AG09309 (cell line): ENCODE measurements at regions not wholly inside any gene's neighbourhood (a gene's known extent, or its start where the extent isn't known, plus 50 kb on each side); places are given as distances from the start of the nearest gene placed in this dataset.

Experiments used
- DNase-seq: peaks from one replicate; pipeline ENCODE4 v3.0.0-alpha.2; 2010; ENCODE audit warnings: low read depth
- H3K4me3 ChIP-seq: 2 replicates; pipeline ENCODE4 v1.5.1; 2011; ENCODE audit warnings: mild to moderate bottlenecking, low read depth, low read length, moderate library complexity; ENCODE audit not compliant: control insufficient read depth
- CTCF ChIP-seq: IDR thresholded peaks from 2 replicates; pipeline ENCODE4 v1.5.1; 2011; ENCODE audit warnings: mild to moderate bottlenecking, low read depth, low read length, inconsistent platforms; ENCODE audit not compliant: insufficient read depth, control insufficient read depth; ENCODE audit errors: missing control alignments

- no peak for TF ChIP-seq CTCF
- H3K4me3 ChIP-seq = no peak overlapping the region
- DNase-seq = no peak
These were observed 216.4 kb downstream of the SLITRK5 start for GRCh38 chr13:87887459-87888123.

- no peak for TF ChIP-seq CTCF
- no peak for DNase-seq
- H3K4me3 ChIP-seq = no peak overlapping the region
These were observed 218.1 kb downstream of the SLITRK5 start for GRCh38 chr13:87889254-87889653.

GRCh38 chr13:87893186-87893585 is 222.0 kb downstream of the SLITRK5 start:
- DNase-seq = no peak
- TF ChIP-seq CTCF = no peak
- no peak overlapping the region for H3K4me3 ChIP-seq

GRCh38 chr13:87894059-87894458 is 222.9 kb downstream of the SLITRK5 start:
- no peak for DNase-seq
- H3K4me3 ChIP-seq = no peak overlapping the region
- no peak for TF ChIP-seq CTCF

- TF ChIP-seq CTCF = no peak
- no peak for DNase-seq
- no peak overlapping the region for H3K4me3 ChIP-seq
These were observed 232.4 kb downstream of the SLITRK5 start for GRCh38 chr13:87903553-87903952.

GRCh38 chr13:87906411-87906810 is 235.2 kb downstream of the SLITRK5 start:
- H3K4me3 ChIP-seq = no peak overlapping the region
- DNase-seq = no peak
- no peak for TF ChIP-seq CTCF
